Thyroid gland (tissue), 4 donors: ENCODE measurements at regions not wholly inside any gene's neighbourhood (a gene's known extent, or its start where the extent isn't known, plus 50 kb on each side); places are given as distances from the start of the nearest gene placed in this dataset.

Experiments
- POLR2A ChIP-seq, 2 donors: fragments of 450-650 bp; IDR thresholded peaks; one replicate each; pipeline ENCODE4 v1.6.1; 2017; ENCODE audit warnings: antibody characterized with exemption in 2 of 2, mild to moderate bottlenecking in 2 of 2, moderate library complexity in 1 of 2
- TF ChIP-seq, protein P1 (sequence below), 6 experiments: fragments of 200-600 bp in 3 of 6; fragments of 450-650 bp in 3 of 6; sonication (generic) in 3 of 6; IDR thresholded peaks; one replicate each; pipeline ENCODE4 v1.5.1; 2016 to 2019; ENCODE audit warnings: antibody characterized with exemption in 6 of 6, mild to moderate bottlenecking in 2 of 6, inconsistent platforms in 1 of 6, moderate library complexity in 1 of 6

DNA sequence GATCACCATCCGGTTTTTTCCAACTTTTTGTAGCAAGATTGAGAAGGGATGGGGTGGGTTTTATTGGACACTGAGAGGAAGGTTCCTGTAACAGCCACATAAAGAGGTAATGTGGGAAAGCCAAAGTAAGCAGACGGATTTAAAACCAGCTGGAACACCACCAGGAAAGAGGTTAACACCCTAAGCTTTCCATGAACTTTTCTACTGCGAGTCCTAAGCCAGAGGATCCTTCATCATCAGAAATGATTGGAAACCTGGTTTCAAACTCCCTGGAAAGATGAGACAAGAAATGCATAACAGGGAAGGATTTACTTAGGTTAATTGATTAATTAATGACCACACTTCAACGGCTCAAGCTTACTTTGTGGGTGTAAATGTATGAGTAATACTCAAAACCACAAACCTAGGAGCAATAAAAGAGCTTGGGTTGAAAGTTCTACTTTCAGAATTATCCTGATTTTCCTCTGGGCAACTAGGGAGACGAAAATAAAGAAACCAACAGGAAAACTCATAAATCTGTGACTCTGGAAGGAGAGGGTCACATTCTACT is 91.5 kb downstream of the COX18 start:
- TF ChIP-seq, protein P1, sequence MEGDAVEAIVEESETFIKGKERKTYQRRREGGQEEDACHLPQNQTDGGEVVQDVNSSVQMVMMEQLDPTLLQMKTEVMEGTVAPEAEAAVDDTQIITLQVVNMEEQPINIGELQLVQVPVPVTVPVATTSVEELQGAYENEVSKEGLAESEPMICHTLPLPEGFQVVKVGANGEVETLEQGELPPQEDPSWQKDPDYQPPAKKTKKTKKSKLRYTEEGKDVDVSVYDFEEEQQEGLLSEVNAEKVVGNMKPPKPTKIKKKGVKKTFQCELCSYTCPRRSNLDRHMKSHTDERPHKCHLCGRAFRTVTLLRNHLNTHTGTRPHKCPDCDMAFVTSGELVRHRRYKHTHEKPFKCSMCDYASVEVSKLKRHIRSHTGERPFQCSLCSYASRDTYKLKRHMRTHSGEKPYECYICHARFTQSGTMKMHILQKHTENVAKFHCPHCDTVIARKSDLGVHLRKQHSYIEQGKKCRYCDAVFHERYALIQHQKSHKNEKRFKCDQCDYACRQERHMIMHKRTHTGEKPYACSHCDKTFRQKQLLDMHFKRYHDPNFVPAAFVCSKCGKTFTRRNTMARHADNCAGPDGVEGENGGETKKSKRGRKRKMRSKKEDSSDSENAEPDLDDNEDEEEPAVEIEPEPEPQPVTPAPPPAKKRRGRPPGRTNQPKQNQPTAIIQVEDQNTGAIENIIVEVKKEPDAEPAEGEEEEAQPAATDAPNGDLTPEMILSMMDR (IDR thresholded peaks at IDR 0.05) = no peak
- TF ChIP-seq POLR2A (IDR thresholded peaks at IDR 0.05) = no peak
